OCI-LY7 (cell line): ENCODE measurements at regions not wholly inside any gene's neighbourhood (a gene's known extent, or its start where the extent isn't known, plus 50 kb on each side); places are given as distances from the start of the nearest gene placed in this dataset.

Experiments used
- CTCF ChIP-seq: fragments of 200-600 bp; sonication (generic); conservative IDR thresholded peaks from 2 replicates; pipeline ENCODE4 v1.5.1; 2014; ENCODE audit warnings: mild to moderate bottlenecking, antibody characterized with exemption, low read length, moderate library complexity, mixed read lengths
- EZH2phosphoT487 ChIP-seq: fragments of 200-600 bp; sonication (generic); IDR thresholded peaks from 2 replicates; pipeline ENCODE4 v1.6.1; 2018; ENCODE audit warnings: low read depth, borderline replicate concordance, mild to moderate bottlenecking, mixed run types, antibody characterized with exemption, low read length, moderate library complexity, mixed read lengths

DNA sequence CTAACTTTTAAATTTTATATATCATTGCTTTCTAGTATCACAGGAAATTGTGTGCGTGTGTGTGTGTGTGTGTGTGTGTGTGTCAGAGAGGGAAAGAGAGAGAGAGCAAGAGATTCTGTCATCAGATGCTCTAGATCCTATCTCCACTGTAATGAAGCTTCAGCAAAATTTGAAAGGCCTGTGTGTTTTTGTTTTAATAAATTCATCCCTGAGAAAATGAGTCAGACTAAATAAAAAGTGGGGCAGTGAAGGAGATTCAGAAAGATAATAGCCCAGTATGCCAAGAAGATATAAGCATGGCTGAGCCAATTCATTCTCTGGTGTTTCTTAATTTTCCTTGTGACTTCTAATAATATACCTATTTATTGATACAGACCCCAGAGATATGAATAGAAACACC lies 184.2 kb upstream of the TMEM196 start:
- TF ChIP-seq EZH2phosphoT487 (no peak), CTCF (no peak)
